ENCODE measurements at regions not wholly inside any gene's neighbourhood (a gene's known extent, or its start where the extent isn't known, plus 50 kb on each side); places are given as distances from the start of the nearest gene placed in this dataset.

GRCh38 chr4:175427751-175428150 is 384.3 kb downstream of the GPM6A start:
- TF ChIP-seq, protein P1, sequence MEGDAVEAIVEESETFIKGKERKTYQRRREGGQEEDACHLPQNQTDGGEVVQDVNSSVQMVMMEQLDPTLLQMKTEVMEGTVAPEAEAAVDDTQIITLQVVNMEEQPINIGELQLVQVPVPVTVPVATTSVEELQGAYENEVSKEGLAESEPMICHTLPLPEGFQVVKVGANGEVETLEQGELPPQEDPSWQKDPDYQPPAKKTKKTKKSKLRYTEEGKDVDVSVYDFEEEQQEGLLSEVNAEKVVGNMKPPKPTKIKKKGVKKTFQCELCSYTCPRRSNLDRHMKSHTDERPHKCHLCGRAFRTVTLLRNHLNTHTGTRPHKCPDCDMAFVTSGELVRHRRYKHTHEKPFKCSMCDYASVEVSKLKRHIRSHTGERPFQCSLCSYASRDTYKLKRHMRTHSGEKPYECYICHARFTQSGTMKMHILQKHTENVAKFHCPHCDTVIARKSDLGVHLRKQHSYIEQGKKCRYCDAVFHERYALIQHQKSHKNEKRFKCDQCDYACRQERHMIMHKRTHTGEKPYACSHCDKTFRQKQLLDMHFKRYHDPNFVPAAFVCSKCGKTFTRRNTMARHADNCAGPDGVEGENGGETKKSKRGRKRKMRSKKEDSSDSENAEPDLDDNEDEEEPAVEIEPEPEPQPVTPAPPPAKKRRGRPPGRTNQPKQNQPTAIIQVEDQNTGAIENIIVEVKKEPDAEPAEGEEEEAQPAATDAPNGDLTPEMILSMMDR (conservative IDR thresholded peaks at IDR 0.05; ENCODE audit: low read length), result no peak
- TF ChIP-seq EZH2phosphoT487 (IDR thresholded peaks at IDR 0.05; ENCODE audit: borderline replicate concordance, low read depth, low read length), result no peak
- intact Hi-C loops (cut with micrococcal nuclease; ENCODE audit: unreplicated experiment), result no loop called here
- Histone ChIP-seq H2AFZ (ENCODE audit: low read length) (no peak overlapping the region), H4K20me1 (ENCODE audit: insufficient read depth, low read length) (no peaks in the 10 kb centered on the region), H3K9me3 (ENCODE audit: low read length) (no peaks in the 10 kb centered on the region), H3K9me2 (ENCODE audit: insufficient read depth, low read length) (no peaks in the 10 kb centered on the region), H3K4me1 (ENCODE audit: insufficient read depth, low read length, poor library complexity, severe bottlenecking) (peaks cover 8% of the 10 kb centered on the region), H3K36me3 (ENCODE audit: insufficient read depth, low read length) (no peaks in the 10 kb centered on the region), H3K79me2 (ENCODE audit: insufficient read depth, low read depth, low read length) (no peaks in the 10 kb centered on the region), H3K4me3 (ENCODE audit: low read depth, low read length, poor library complexity, severe bottlenecking) (no peak overlapping the region), H3K4me2 (ENCODE audit: low read length) (no peak overlapping the region), H3K27ac (ENCODE audit: low read depth, low read length, poor library complexity, severe bottlenecking) (no peak overlapping the region)
- ChIA-PET CTCF (ENCODE audit: unreplicated experiment) (interaction anchor here (0.6 kb wide), 1 partner anchor 180 kb away, joined by 3 read pairs; no protein-coding TSS in a partner anchor), POLR2A (no interaction called here)
- no peak for DNase-seq (ENCODE audit: low spot score)
- BruUV-seq (replicated peaks), result no TSS peak

DNA sequence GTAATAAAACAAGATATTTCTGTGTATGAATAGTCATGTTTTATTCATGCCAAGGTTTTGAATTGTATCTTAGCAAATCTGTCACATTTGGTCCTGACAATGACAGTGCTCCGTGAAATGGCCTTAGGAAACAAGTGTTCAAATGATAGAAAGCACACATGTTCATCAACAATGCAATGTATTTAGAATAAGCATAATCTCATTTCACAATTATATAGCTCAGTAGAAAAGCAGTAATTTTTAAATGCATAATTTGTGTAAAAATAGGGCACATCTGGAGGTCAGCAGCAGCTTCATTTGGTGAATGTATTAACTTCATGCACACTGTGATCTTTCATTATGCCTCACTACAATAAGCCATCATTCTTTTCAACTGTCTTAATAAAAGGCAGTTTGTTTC is 380.4 kb downstream of the GPM6A start:
- ChIA-PET POLR2A (interaction anchor here (1.1 kb wide), 1 partner anchor 8 kb away, joined by 4 read pairs; no protein-coding TSS in a partner anchor), CTCF (ENCODE audit: unreplicated experiment) (no interaction called here)
- Histone ChIP-seq H3K27ac (ENCODE audit: low read depth, low read length, poor library complexity, severe bottlenecking) (no peak overlapping the region), H4K20me1 (ENCODE audit: insufficient read depth, low read length) (no peaks in the 10 kb centered on the region), H3K36me3 (ENCODE audit: insufficient read depth, low read length) (no peaks in the 10 kb centered on the region), H3K9me2 (ENCODE audit: insufficient read depth, low read length) (no peaks in the 10 kb centered on the region), H3K79me2 (ENCODE audit: insufficient read depth, low read depth, low read length) (no peaks in the 10 kb centered on the region), H3K9me3 (ENCODE audit: low read length) (peaks cover 3% of the 10 kb centered on the region; the same call in 1 of the 2 replicates), H2AFZ (ENCODE audit: low read length) (peak overlapping the region; percentile 2; the same call in 1 of the 2 replicates), H3K4me1 (ENCODE audit: insufficient read depth, low read length, poor library complexity, severe bottlenecking) (peaks cover 14% of the 10 kb centered on the region), H3K4me2 (ENCODE audit: low read length) (no peak overlapping the region), H3K4me3 (ENCODE audit: low read depth, low read length, poor library complexity, severe bottlenecking) (no peak overlapping the region)
- TF ChIP-seq, protein P1 (conservative IDR thresholded peaks at IDR 0.05; ENCODE audit: low read length), result no peak
- no peak for TF ChIP-seq EZH2phosphoT487 (IDR thresholded peaks at IDR 0.05; ENCODE audit: borderline replicate concordance, low read depth, low read length)
- DNase-seq (ENCODE audit: low spot score), result no peak
- BruUV-seq (replicated peaks), result no TSS peak
- intact Hi-C loops (cut with micrococcal nuclease; ENCODE audit: unreplicated experiment), result no loop called here

GRCh38 chr4:175435381-175435783 is 376.7 kb downstream of the GPM6A start:
- H2AFZ ChIP-seq (ENCODE audit: low read length), result peak overlapping the region; percentile 54; the same call in 1 of the 2 replicates
- H3K9me3 ChIP-seq (ENCODE audit: low read length), result peaks cover 3% of the 10 kb centered on the region; the same call in 1 of the 2 replicates
- intact Hi-C loops (cut with micrococcal nuclease; ENCODE audit: unreplicated experiment), result no loop called here
- H3K79me2 ChIP-seq (ENCODE audit: insufficient read depth, low read depth, low read length), result no peaks in the 10 kb centered on the region
- no peak for TF ChIP-seq EZH2phosphoT487 (IDR thresholded peaks at IDR 0.05; ENCODE audit: borderline replicate concordance, low read depth, low read length)
- TF ChIP-seq, protein P1 (conservative IDR thresholded peaks at IDR 0.05; ENCODE audit: low read length), result no peak
- no TSS peak for BruUV-seq (replicated peaks)
- DNase-seq (ENCODE audit: low spot score), result peak; percentile 57
- H3K9me2 ChIP-seq (ENCODE audit: insufficient read depth, low read length), result no peaks in the 10 kb centered on the region
- H4K20me1 ChIP-seq (ENCODE audit: insufficient read depth, low read length), result no peaks in the 10 kb centered on the region
- H3K4me3 ChIP-seq (ENCODE audit: low read depth, low read length, poor library complexity, severe bottlenecking), result no peak overlapping the region
- peaks cover 6% of the 10 kb centered on the region for H3K4me1 ChIP-seq (ENCODE audit: insufficient read depth, low read length, poor library complexity, severe bottlenecking)
- no peaks in the 10 kb centered on the region for H3K36me3 ChIP-seq (ENCODE audit: insufficient read depth, low read length)
- no peak overlapping the region for H3K4me2 ChIP-seq (ENCODE audit: low read length)
- peak overlapping the region; percentile 16 for H3K27ac ChIP-seq (ENCODE audit: low read depth, low read length, poor library complexity, severe bottlenecking)
- POLR2A ChIA-PET, result interaction anchor here (0.6 kb wide), 2 partner anchors 11 to 466 kb away, joined by 3 to 6 read pairs; no protein-coding TSS in a partner anchor
- CTCF ChIA-PET (ENCODE audit: unreplicated experiment), result no interaction called here

Measured in OCI-LY7 (cell line).